Uterus (tissue), 2 donors: ENCODE measurements at regions not wholly inside any gene's neighbourhood (a gene's known extent, or its start where the extent isn't known, plus 50 kb on each side); places are given as distances from the start of the nearest gene placed in this dataset.

ENCODE experiments used
- POLR2A ChIP-seq, 2 donors: fragments of 450-650 bp; IDR thresholded peaks; one replicate each; pipeline ENCODE4 v1.6.1; 2016; ENCODE audit warnings: antibody characterized with exemption in 2 of 2, mild to moderate bottlenecking in 1 of 2, moderate library complexity in 1 of 2
- TF ChIP-seq, protein P1 (sequence below), 4 experiments: fragments of 200-600 bp in 2 of 4; fragments of 450-650 bp in 2 of 4; sonication (generic) in 2 of 4; IDR thresholded peaks; one replicate each; pipeline ENCODE4 v1.5.1; 2016 to 2019; ENCODE audit warnings: antibody characterized with exemption in 4 of 4, mild to moderate bottlenecking in 2 of 4, moderate library complexity in 1 of 4

DNA sequence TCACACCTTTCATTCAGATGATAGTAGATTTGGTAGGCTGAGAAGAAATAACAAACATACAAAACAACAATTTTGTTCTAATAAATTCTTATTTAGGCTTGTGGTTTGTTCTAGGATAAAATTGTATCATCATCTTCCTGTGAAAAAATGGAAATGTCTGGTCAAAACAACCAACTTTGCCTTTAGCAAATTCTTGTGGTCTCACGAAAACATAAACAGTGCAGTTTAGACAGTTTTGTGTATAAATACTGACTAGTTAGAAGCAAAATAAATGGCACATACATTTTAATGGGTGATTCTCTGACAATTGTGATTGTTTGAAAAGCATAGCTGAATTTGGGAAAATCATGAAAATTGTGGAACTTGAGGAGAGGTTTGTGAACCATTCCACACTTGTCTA, 180.1 kb downstream of the TDRD15 start:
- TF ChIP-seq, protein P1, sequence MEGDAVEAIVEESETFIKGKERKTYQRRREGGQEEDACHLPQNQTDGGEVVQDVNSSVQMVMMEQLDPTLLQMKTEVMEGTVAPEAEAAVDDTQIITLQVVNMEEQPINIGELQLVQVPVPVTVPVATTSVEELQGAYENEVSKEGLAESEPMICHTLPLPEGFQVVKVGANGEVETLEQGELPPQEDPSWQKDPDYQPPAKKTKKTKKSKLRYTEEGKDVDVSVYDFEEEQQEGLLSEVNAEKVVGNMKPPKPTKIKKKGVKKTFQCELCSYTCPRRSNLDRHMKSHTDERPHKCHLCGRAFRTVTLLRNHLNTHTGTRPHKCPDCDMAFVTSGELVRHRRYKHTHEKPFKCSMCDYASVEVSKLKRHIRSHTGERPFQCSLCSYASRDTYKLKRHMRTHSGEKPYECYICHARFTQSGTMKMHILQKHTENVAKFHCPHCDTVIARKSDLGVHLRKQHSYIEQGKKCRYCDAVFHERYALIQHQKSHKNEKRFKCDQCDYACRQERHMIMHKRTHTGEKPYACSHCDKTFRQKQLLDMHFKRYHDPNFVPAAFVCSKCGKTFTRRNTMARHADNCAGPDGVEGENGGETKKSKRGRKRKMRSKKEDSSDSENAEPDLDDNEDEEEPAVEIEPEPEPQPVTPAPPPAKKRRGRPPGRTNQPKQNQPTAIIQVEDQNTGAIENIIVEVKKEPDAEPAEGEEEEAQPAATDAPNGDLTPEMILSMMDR (IDR thresholded peaks at IDR 0.05): no peak
- no peak for TF ChIP-seq POLR2A (IDR thresholded peaks at IDR 0.05)
